WI38 (cell line): ENCODE measurements at regions not wholly inside any gene's neighbourhood (a gene's known extent, or its start where the extent isn't known, plus 50 kb on each side); places are given as distances from the start of the nearest gene placed in this dataset.

Source experiments
- H3K4me3 ChIP-seq: 2 replicates; pipeline ENCODE4 v1.5.1; 2011; ENCODE audit warnings: low read depth, mild to moderate bottlenecking, control low read depth, low read length
- CTCF ChIP-seq: IDR thresholded peaks from 2 replicates; pipeline ENCODE4 v1.5.1; 2012; ENCODE audit warnings: low read depth, mild to moderate bottlenecking, control low read depth, low read length

GRCh38 chr5:56617998-56618397 lies 197.4 kb upstream of the MAP3K1 start:
- H3K4me3 ChIP-seq, result no peak overlapping the region
- no peak for TF ChIP-seq CTCF

- no peak for TF ChIP-seq CTCF
These were observed 198.7 kb upstream of the MAP3K1 start for GRCh38 chr5:56616454-56617160.

GRCh38 chr5:56615361-56616153 lies 199.8 kb upstream of the MAP3K1 start:
- TF ChIP-seq CTCF, result no peak
- no peak overlapping the region for H3K4me3 ChIP-seq

More at GRCh38 chr5:56616454-56617160, 198.7 kb upstream of the MAP3K1 start:
- no peak overlapping the region for H3K4me3 ChIP-seq

- no peak for TF ChIP-seq CTCF
These were observed 202.6 kb upstream of the MAP3K1 start for GRCh38 chr5:56612759-56613158.

GRCh38 chr5:56612353-56612752 lies 203.0 kb upstream of the MAP3K1 start:
- H3K4me3 ChIP-seq, result no peak overlapping the region
- no peak for TF ChIP-seq CTCF

More at GRCh38 chr5:56612759-56613158, 202.6 kb upstream of the MAP3K1 start:
- no peak overlapping the region for H3K4me3 ChIP-seq

- H3K4me3 ChIP-seq, result no peak overlapping the region
- TF ChIP-seq CTCF, result no peak
These were observed 205.2 kb upstream of the MAP3K1 start for GRCh38 chr5:56610093-56610698.
